ENCODE measurements at regions not wholly inside any gene's neighbourhood (a gene's known extent, or its start where the extent isn't known, plus 50 kb on each side); places are given as distances from the start of the nearest gene placed in this dataset.
A peak's percentile ranks its signal among the peaks of the same experiment; 100 is the strongest.

DNA sequence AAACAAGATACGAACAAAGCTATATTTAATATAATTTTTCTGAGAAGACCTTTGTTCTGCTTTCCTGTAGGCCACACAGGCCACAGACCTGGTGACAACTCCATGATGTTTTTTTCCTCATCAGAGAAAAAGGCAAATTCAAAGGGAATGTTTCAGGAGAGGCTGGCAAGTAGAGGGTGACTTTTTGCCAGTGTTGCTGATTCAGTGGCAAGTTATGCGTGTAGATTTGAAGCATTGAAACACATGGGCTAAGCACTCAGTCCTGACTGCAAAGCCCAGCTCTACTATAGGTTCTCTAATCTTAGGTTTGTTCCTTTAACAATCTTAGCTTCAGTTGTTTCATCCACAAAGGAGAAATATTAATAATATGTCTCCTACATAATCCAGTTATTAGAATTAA, 499.8 kb downstream of the SUCLG1 start:
- no peak for FAIRE-seq
- in situ Hi-C loops (cut with MboI) (no loop called here), intact Hi-C loops (cut with micrococcal nuclease) (no loop called here)
- H3K9me3 ChIP-seq (replicated peaks; ENCODE audit: control insufficient read depth, insufficient read depth, low read depth, low read length): no peaks in the 10 kb centered on the region
- no peak overlapping the region for H3K27ac ChIP-seq (ENCODE audit: extremely low read depth, low read depth, low read length)
- DNase-seq (ENCODE audit: extremely low read depth in 1 of 4, low spot score in 3 of 4): no peak
- H2AFZ ChIP-seq (ENCODE audit: low read depth, low read length): no peak overlapping the region
- no peaks in the 10 kb centered on the region for H3K27me3 ChIP-seq (ENCODE audit: control insufficient read depth in 2 of 2, insufficient read depth in 2 of 2, low read length in 2 of 2)
- ATAC-seq: no peak
- no peak for TF ChIP-seq FOSL1 (tag; conservative IDR thresholded peaks at IDR 0.05)
- no peak for TF ChIP-seq KHSRP (IDR thresholded peaks at IDR 0.05)
- 75% methylated on average over 2 of the region's 2 CpGs for WGBS (ENCODE audit: insufficient coverage, low coverage, missing lambda C conversion rate)
- H3K4me3 ChIP-seq: no peak overlapping the region
- CTCF ChIA-PET (ENCODE audit: low intra/inter-chr PET ratio): no interaction called here
- BruUV-seq (replicated peaks): no TSS peak
- no peaks in the 10 kb centered on the region for H4K20me1 ChIP-seq (replicated peaks; ENCODE audit: control insufficient read depth, insufficient read depth, low read length)
- no peaks in the 10 kb centered on the region for H3K9me1 ChIP-seq (ENCODE audit: control insufficient read depth, insufficient read depth, low read length)
- H3K36me3 ChIP-seq (ENCODE audit: control insufficient read depth, insufficient read depth, low read length): no peaks in the 10 kb centered on the region
- no peaks in the 10 kb centered on the region for H3K79me2 ChIP-seq (ENCODE audit: control insufficient read depth, insufficient read depth, low read length)
- H3K4me2 ChIP-seq (ENCODE audit: insufficient read depth, low read length): no peak overlapping the region
- no peaks in the 10 kb centered on the region for H3K4me1 ChIP-seq (replicated peaks in 1 of 2; ENCODE audit: control insufficient read depth in 2 of 2, insufficient read depth in 2 of 2, low read length in 2 of 2)
- H3K9ac ChIP-seq (ENCODE audit: insufficient read depth in 1 of 2, low read depth in 2 of 2, low read length in 2 of 2): no peak overlapping the region
- POLR2A ChIA-PET: interaction anchor here (1.1 kb wide), 1 partner anchor 8 kb away, joined by 3 read pairs; no protein-coding TSS in a partner anchor

DNA sequence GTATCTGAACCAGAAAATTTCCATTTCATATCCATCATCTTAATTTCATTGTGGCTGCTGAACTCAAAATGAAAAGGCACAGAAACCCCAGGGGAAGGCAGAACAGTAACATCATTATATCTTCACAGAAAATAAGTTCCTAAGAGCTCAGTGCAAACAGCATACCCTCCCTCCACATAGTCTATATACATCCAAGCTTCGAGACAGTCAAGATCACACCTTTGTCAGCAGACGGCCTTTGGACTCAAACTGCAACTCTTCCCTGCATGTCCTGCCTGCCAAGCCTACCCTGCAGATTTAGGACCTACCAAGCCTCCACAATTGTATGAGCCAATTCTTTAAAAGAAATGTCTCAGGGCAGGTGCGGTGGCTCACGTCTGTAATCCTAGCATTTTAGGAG, 502.1 kb downstream of the SUCLG1 start:
- no TSS peak for BruUV-seq (replicated peaks)
- ChIA-PET CTCF (ENCODE audit: low intra/inter-chr PET ratio) (no interaction called here), POLR2A (no interaction called here)
- H3K36me3 ChIP-seq (ENCODE audit: control insufficient read depth, insufficient read depth, low read length): no peaks in the 10 kb centered on the region
- in situ Hi-C loops (cut with MboI) (no loop called here), intact Hi-C loops (cut with micrococcal nuclease) (no loop called here)
- peak overlapping the region; percentile 27; the same call in 1 of the 2 replicates for H2AFZ ChIP-seq (ENCODE audit: low read depth, low read length)
- whole genome bisulfite sequencing (ENCODE audit: insufficient coverage, low coverage, missing lambda C conversion rate): 63% methylated on average over 4 of the region's 4 CpGs
- H3K9me1 ChIP-seq (ENCODE audit: control insufficient read depth, insufficient read depth, low read length): peaks cover 3% of the 10 kb centered on the region
- peaks cover 10 to 12% of the 10 kb centered on the region in 2 experiments; a peak in 4 of 5 replicates for H3K4me1 ChIP-seq (replicated peaks in 1 of 2; ENCODE audit: control insufficient read depth in 2 of 2, insufficient read depth in 2 of 2, low read length in 2 of 2)
- H3K9ac ChIP-seq (ENCODE audit: insufficient read depth in 1 of 2, low read depth in 2 of 2, low read length in 2 of 2): no peak overlapping the region
- no peak overlapping the region for H3K4me2 ChIP-seq (ENCODE audit: insufficient read depth, low read length)
- no peaks in the 10 kb centered on the region for H3K79me2 ChIP-seq (ENCODE audit: control insufficient read depth, insufficient read depth, low read length)
- H3K27me3 ChIP-seq (ENCODE audit: control insufficient read depth in 2 of 2, insufficient read depth in 2 of 2, low read length in 2 of 2): no peaks in the 10 kb centered on the region
- H3K4me3 ChIP-seq: no peak overlapping the region
- H3K27ac ChIP-seq (ENCODE audit: extremely low read depth, low read depth, low read length): no peak overlapping the region
- no peaks in the 10 kb centered on the region for H4K20me1 ChIP-seq (replicated peaks; ENCODE audit: control insufficient read depth, insufficient read depth, low read length)
- H3K9me3 ChIP-seq (replicated peaks; ENCODE audit: control insufficient read depth, insufficient read depth, low read depth, low read length): no peaks in the 10 kb centered on the region
- ATAC-seq (no peak), FAIRE-seq (no peak), DNase-seq (ENCODE audit: extremely low read depth in 1 of 4, low spot score in 3 of 4) (no peak)
- no peak for TF ChIP-seq TBP (optimal IDR thresholded peaks at IDR 0.05; ENCODE audit: low read depth, low read length)
- TF ChIP-seq, protein P1, sequence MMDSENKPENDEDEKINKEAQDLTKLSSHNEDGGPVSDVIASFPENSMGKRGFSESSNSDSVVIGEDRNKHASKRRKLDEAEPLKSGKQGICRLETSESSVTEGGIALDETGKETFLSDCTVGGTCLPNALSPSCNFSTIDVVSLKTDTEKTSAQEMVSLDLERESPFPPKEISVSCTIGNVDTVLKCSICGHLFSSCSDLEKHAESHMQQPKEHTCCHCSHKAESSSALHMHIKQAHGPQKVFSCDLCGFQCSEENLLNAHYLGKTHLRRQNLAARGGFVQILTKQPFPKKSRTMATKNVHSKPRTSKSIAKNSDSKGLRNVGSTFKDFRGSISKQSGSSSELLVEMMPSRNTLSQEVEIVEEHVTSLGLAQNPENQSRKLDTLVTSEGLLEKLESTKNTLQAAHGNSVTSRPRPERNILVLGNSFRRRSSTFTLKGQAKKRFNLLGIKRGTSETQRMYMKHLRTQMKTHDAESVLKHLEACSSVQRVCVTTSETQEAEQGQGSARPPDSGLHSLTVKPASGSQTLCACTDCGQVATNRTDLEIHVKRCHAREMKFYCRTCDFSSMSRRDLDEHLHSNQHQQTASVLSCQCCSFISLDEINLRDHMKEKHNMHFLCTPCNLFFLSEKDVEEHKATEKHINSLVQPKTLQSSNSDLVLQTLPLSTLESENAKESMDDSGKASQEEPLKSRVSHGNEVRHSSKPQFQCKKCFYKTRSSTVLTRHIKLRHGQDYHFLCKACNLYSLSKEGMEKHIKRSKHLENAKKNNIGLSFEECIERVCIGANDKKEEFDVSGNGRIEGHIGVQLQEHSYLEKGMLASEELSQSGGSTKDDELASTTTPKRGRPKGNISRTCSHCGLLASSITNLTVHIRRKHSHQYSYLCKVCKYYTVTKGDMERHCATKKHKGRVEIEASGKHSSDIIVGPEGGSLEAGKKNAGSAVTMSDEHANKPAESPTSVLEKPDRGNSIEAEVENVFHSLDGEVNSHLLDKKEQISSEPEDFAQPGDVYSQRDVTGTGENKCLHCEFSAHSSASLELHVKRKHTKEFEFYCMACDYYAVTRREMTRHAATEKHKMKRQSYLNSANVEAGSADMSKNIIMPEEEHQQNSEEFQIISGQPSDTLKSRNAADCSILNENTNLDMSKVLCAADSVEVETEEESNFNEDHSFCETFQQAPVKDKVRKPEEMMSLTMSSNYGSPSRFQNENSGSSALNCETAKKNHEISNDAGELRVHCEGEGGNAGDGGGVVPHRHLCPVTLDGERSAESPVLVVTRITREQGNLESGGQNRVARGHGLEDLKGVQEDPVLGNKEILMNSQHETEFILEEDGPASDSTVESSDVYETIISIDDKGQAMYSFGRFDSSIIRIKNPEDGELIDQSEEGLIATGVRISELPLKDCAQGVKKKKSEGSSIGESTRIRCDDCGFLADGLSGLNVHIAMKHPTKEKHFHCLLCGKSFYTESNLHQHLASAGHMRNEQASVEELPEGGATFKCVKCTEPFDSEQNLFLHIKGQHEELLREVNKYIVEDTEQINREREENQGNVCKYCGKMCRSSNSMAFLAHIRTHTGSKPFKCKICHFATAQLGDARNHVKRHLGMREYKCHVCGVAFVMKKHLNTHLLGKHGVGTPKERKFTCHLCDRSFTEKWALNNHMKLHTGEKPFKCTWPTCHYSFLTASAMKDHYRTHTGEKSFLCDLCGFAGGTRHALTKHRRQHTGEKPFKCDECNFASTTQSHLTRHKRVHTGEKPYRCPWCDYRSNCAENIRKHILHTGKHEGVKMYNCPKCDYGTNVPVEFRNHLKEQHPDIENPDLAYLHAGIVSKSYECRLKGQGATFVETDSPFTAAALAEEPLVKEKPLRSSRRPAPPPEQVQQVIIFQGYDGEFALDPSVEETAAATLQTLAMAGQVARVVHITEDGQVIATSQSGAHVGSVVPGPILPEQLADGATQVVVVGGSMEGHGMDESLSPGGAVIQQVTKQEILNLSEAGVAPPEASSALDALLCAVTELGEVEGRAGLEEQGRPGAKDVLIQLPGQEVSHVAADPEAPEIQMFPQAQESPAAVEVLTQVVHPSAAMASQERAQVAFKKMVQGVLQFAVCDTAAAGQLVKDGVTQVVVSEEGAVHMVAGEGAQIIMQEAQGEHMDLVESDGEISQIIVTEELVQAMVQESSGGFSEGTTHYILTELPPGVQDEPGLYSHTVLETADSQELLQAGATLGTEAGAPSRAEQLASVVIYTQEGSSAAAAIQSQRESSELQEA (IDR thresholded peaks at IDR 0.05; ENCODE audit: low read depth): no peak
- no peak for TF ChIP-seq ZNF184 (CRISPR knock-in tag; IDR thresholded peaks at IDR 0.05)
- TF ChIP-seq ZNF354B (CRISPR knock-in tag; IDR thresholded peaks at IDR 0.05): no peak
- TF ChIP-seq GABPB1 (CRISPR knock-in tag; IDR thresholded peaks at IDR 0.05): no peak
- no peak for TF ChIP-seq KLF10 (CRISPR knock-in tag; IDR thresholded peaks at IDR 0.05)
- TF ChIP-seq HDAC1 (IDR thresholded peaks at IDR 0.05): no peak
